SW480 (cell line): ENCODE measurements at regions not wholly inside any gene's neighbourhood (a gene's known extent, or its start where the extent isn't known, plus 50 kb on each side); places are given as distances from the start of the nearest gene placed in this dataset.

ENCODE experiments used
- DNase-seq: peaks from one replicate; pipeline ENCODE4 v3.0.0-alpha.2; 2016; ENCODE audit warnings: low spot score

GRCh38 chr15:31977138-31977537, 53.2 kb upstream of the CHRNA7 start:
- no peak for DNase-seq

- peak; percentile 32 for DNase-seq
Measured at GRCh38 chr15:31977812-31978661, 52.3 kb upstream of the CHRNA7 start.
